ENCODE measurements at regions not wholly inside any gene's neighbourhood (a gene's known extent, or its start where the extent isn't known, plus 50 kb on each side); places are given as distances from the start of the nearest gene placed in this dataset.

- no peak for TF ChIP-seq CTCF (IDR thresholded peaks at IDR 0.05; ENCODE audit: unreplicated experiment)
- Mint-ChIP-seq H3K4me3 (ENCODE audit: low read depth, unreplicated experiment) (no peak overlapping the region), H3K27me3 (ENCODE audit: unreplicated experiment) (peaks cover 88% of the 10 kb centered on the region), H3K36me3 (ENCODE audit: insufficient read depth, unreplicated experiment) (peaks cover 4% of the 10 kb centered on the region), H3K27ac (ENCODE audit: unreplicated experiment) (no peak overlapping the region), H3K4me1 (ENCODE audit: low read depth, unreplicated experiment) (no peaks in the 10 kb centered on the region), H3K9me3 (ENCODE audit: low read depth, unreplicated experiment) (no peaks in the 10 kb centered on the region)
- CTCF ChIA-PET: no interaction called here
- BruUV-seq (replicated peaks): no TSS peak
- intact Hi-C loops (cut with micrococcal nuclease; ENCODE audit: unreplicated experiment): no loop called here
- no peak for DNase-seq
Measured at GRCh38 chr14:94857950-94858349, 88.0 kb upstream of the GSC start.

- no peaks in the 10 kb centered on the region for H3K4me1 Mint-ChIP-seq (ENCODE audit: low read depth, unreplicated experiment)
- no peak overlapping the region for H3K4me3 Mint-ChIP-seq (ENCODE audit: low read depth, unreplicated experiment)
- no peaks in the 10 kb centered on the region for H3K36me3 Mint-ChIP-seq (ENCODE audit: insufficient read depth, unreplicated experiment)
- no peak overlapping the region for H3K27ac Mint-ChIP-seq (ENCODE audit: unreplicated experiment)
- no TSS peak for BruUV-seq (replicated peaks)
- no peak for DNase-seq
- CTCF ChIA-PET: no interaction called here
- peaks cover 88% of the 10 kb centered on the region for H3K27me3 Mint-ChIP-seq (ENCODE audit: unreplicated experiment)
- H3K9me3 Mint-ChIP-seq (ENCODE audit: low read depth, unreplicated experiment): no peaks in the 10 kb centered on the region
- TF ChIP-seq CTCF (IDR thresholded peaks at IDR 0.05; ENCODE audit: unreplicated experiment): no peak
- intact Hi-C loops (cut with micrococcal nuclease; ENCODE audit: unreplicated experiment): no loop called here
Measured at GRCh38 chr14:94853920-94854319, 84.0 kb upstream of the GSC start.

- H3K9me3 Mint-ChIP-seq (ENCODE audit: low read depth, unreplicated experiment): no peaks in the 10 kb centered on the region
Measured at GRCh38 chr14:94850309-94851211, 80.6 kb upstream of the GSC start.

GRCh38 chr14:94844593-94845152 is 74.8 kb upstream of the GSC start:
- no peak for TF ChIP-seq CTCF (IDR thresholded peaks at IDR 0.05; ENCODE audit: unreplicated experiment)
- CTCF ChIA-PET: no interaction called here
- Mint-ChIP-seq H3K4me3 (ENCODE audit: low read depth, unreplicated experiment) (no peak overlapping the region), H3K4me1 (ENCODE audit: low read depth, unreplicated experiment) (no peaks in the 10 kb centered on the region), H3K27me3 (ENCODE audit: unreplicated experiment) (peaks cover 17% of the 10 kb centered on the region), H3K36me3 (ENCODE audit: insufficient read depth, unreplicated experiment) (no peaks in the 10 kb centered on the region), H3K27ac (ENCODE audit: unreplicated experiment) (no peak overlapping the region), H3K9me3 (ENCODE audit: low read depth, unreplicated experiment) (no peaks in the 10 kb centered on the region)
- intact Hi-C loops (cut with micrococcal nuclease; ENCODE audit: unreplicated experiment): no loop called here
- BruUV-seq (replicated peaks): no TSS peak
- no peak for DNase-seq

More at GRCh38 chr14:94850309-94851211, 80.6 kb upstream of the GSC start:
- Mint-ChIP-seq H3K27ac (ENCODE audit: unreplicated experiment) (no peak overlapping the region), H3K4me1 (ENCODE audit: low read depth, unreplicated experiment) (no peaks in the 10 kb centered on the region), H3K4me3 (ENCODE audit: low read depth, unreplicated experiment) (no peak overlapping the region), H3K27me3 (ENCODE audit: unreplicated experiment) (peaks cover 56% of the 10 kb centered on the region), H3K36me3 (ENCODE audit: insufficient read depth, unreplicated experiment) (no peaks in the 10 kb centered on the region)
- CTCF ChIA-PET: interaction anchor here (0.7 kb wide), 3 partner anchors 21 to 42 kb away, joined by 3 to 12 read pairs (median 6); no protein-coding TSS in a partner anchor
- TF ChIP-seq CTCF (IDR thresholded peaks at IDR 0.05; ENCODE audit: unreplicated experiment): no peak
- no peak for DNase-seq
- intact Hi-C loops (cut with micrococcal nuclease; ENCODE audit: unreplicated experiment): no loop called here
- no TSS peak for BruUV-seq (replicated peaks)

Data from Calu3 (cell line).